Osteoblast (primary cell): ENCODE measurements at regions not wholly inside any gene's neighbourhood (a gene's known extent, or its start where the extent isn't known, plus 50 kb on each side); places are given as distances from the start of the nearest gene placed in this dataset.

Experiments used
- DNase-seq: peaks from one replicate; pipeline ENCODE4 v3.0.0; 2011; ENCODE audit warnings: low spot score, mixed read lengths; ENCODE audit not compliant: insufficient read length; ENCODE audit errors: missing footprints
- H2AFZ ChIP-seq: 2 replicates; pipeline ENCODE4 v1.6.0; 2011; ENCODE audit warnings: mild to moderate bottlenecking, low read length
- H3K27ac ChIP-seq: 2 replicates; pipeline ENCODE4 v1.5.1; 2011; ENCODE audit warnings: mild to moderate bottlenecking, low read depth, low read length, moderate library complexity
- H3K27me3 ChIP-seq: 2 replicates; pipeline ENCODE4 v1.6.0; 2012; ENCODE audit warnings: mild to moderate bottlenecking, control low read depth, inconsistent platforms, low read length, moderate library complexity; ENCODE audit not compliant: insufficient read depth
- H3K36me3 ChIP-seq: 2 replicates; pipeline ENCODE4 v1.5.1; 2011; ENCODE audit warnings: mild to moderate bottlenecking, low read length, control low read depth, moderate library complexity; ENCODE audit not compliant: insufficient read depth
- H3K4me1 ChIP-seq: 2 replicates; pipeline ENCODE4 v1.5.1; 2011; ENCODE audit warnings: mild to moderate bottlenecking, low read length, control low read depth, moderate library complexity; ENCODE audit not compliant: insufficient read depth
- H3K4me2 ChIP-seq: 2 replicates; pipeline ENCODE4 v1.6.0; 2011; ENCODE audit warnings: mild to moderate bottlenecking, low read length; ENCODE audit not compliant: insufficient read depth
- H3K4me3 ChIP-seq: fragments of 200-600 bp; sonication (generic); 3 replicates; pipeline ENCODE4 v1.5.1; 2012; ENCODE audit warnings: mild to moderate bottlenecking, low read length, inconsistent platforms; ENCODE audit not compliant: insufficient read depth
- H3K79me2 ChIP-seq: 2 replicates; pipeline ENCODE4 v1.6.0; 2012; ENCODE audit warnings: mild to moderate bottlenecking, low read length, control low read depth, inconsistent platforms; ENCODE audit not compliant: insufficient read depth
- H3K9me3 ChIP-seq: 2 replicates; pipeline ENCODE4 v1.5.1; 2011; ENCODE audit warnings: low read depth, low read length, control low read depth
- H4K20me1 ChIP-seq: 2 replicates; pipeline ENCODE4 v1.6.0; 2012; ENCODE audit warnings: mild to moderate bottlenecking, low read length, control low read depth; ENCODE audit not compliant: insufficient read depth
- TF ChIP-seq, protein P1 (sequence below): IDR thresholded peaks from 2 replicates; pipeline ENCODE4 v1.5.1; 2011; ENCODE audit warnings: mild to moderate bottlenecking, low read depth, low read length, moderate library complexity; ENCODE audit errors: extremely low read depth

DNA sequence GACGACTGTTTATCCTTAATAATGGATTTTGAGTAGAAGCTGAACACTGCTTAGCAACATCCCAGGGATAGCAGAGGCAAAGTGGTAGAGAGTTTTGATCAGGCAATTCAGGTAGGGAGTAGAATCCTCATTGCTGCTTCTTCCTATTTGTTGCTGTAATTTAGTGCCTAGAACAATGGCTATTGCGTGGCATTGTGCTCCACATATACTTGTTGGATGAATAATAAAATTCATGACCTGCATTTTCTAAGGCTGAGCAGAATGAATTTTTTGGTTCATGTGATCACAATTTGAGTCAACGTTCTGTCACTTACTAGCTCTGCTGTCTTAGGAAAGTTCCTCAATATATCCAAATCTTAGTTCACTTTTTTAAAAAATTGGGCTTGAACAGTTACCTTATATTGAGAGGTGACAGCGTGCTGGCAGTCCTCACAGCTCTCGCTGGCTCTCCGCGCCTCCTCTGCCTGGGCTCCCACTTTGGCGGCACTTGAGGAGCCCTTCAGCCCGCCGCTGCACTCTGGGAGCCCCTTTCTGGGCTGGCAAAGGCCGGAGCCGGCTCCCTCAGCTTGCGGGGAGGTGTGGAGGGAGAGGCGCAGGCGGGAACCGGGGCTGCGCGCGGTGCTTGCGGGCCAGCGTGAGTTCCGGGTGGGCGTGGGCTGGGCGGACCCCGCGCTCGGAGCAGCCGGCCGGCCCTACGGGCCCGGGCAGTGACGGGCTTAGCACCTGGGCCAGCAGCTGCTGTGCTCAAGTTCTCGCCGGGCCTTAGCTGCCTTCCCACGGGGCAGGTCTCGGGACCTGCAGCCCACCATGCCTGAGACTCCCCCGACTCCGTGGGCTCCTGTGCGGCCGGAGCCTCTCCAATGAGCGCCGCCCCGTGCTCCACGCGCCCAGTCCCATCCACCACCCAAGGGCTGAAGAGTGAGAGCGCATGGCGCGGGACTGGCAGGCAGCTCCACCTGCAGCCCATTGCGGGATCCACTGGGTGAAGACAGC, 350.6 kb downstream of the ETS1 start:
- Histone ChIP-seq H3K36me3 (no peaks in the 10 kb centered on the region), H3K79me2 (no peaks in the 10 kb centered on the region), H3K27me3 (no peaks in the 10 kb centered on the region), H4K20me1 (no peaks in the 10 kb centered on the region), H3K4me2 (no peak overlapping the region), H3K4me1 (peaks cover 9% of the 10 kb centered on the region), H3K9me3 (no peaks in the 10 kb centered on the region), H3K4me3 (no peak overlapping the region), H2AFZ (no peak overlapping the region), H3K27ac (no peak overlapping the region)
- TF ChIP-seq, protein P1, sequence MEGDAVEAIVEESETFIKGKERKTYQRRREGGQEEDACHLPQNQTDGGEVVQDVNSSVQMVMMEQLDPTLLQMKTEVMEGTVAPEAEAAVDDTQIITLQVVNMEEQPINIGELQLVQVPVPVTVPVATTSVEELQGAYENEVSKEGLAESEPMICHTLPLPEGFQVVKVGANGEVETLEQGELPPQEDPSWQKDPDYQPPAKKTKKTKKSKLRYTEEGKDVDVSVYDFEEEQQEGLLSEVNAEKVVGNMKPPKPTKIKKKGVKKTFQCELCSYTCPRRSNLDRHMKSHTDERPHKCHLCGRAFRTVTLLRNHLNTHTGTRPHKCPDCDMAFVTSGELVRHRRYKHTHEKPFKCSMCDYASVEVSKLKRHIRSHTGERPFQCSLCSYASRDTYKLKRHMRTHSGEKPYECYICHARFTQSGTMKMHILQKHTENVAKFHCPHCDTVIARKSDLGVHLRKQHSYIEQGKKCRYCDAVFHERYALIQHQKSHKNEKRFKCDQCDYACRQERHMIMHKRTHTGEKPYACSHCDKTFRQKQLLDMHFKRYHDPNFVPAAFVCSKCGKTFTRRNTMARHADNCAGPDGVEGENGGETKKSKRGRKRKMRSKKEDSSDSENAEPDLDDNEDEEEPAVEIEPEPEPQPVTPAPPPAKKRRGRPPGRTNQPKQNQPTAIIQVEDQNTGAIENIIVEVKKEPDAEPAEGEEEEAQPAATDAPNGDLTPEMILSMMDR = no peak
- DNase-seq = no peak

DNA sequence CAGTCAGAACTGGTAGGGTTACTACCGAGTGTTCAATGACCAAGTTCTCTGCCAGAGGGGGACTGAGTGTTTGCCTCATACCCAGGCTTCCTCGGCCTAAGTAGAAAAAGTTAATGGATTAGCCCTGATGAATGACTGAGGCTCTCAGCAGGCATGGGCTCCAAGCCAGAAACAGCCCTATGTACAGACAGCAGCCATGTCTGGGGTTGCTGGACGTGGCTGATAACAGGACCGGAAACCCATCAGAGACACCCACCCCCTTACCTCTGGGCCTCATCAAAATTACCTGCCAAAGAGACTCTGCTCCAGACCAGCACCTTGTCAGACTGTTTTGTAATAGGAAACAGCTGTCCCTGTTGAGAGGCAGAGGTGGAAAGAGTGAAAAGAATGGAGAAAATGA, 351.4 kb downstream of the ETS1 start:
- Histone ChIP-seq H3K27me3 (no peaks in the 10 kb centered on the region), H4K20me1 (no peaks in the 10 kb centered on the region), H3K4me2 (no peak overlapping the region), H3K4me3 (no peak overlapping the region), H3K36me3 (no peaks in the 10 kb centered on the region), H3K4me1 (peaks cover 6% of the 10 kb centered on the region), H3K79me2 (no peaks in the 10 kb centered on the region), H3K27ac (no peak overlapping the region), H2AFZ (no peak overlapping the region), H3K9me3 (no peaks in the 10 kb centered on the region)
- TF ChIP-seq, protein P1 = no peak
- no peak for DNase-seq

DNA sequence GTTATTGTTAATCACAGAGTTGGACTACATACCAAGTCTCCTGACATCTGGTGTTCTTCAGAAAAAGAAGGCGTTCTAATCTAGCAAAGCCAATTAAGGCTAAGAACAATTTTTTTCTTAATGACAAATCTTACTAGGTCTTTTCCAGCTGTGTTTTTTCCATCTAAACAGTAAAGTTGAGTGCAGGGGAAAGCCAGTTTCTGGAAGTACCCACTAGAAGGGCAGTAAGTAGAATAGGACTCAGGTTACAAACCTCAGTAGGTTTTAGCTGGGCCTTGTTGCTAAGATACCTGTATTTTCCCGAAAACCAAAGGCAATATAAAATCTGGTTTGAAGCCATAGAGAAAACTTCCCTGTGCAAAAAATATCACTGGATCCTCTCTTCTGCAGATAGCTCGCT, 351.9 kb downstream of the ETS1 start:
- Histone ChIP-seq H3K79me2 (no peaks in the 10 kb centered on the region), H3K9me3 (no peaks in the 10 kb centered on the region), H4K20me1 (no peaks in the 10 kb centered on the region), H3K27me3 (no peaks in the 10 kb centered on the region), H3K36me3 (no peaks in the 10 kb centered on the region), H3K27ac (no peak overlapping the region), H3K4me2 (no peak overlapping the region), H3K4me1 (peaks cover under 1% of the 10 kb centered on the region), H3K4me3 (no peak overlapping the region), H2AFZ (no peak overlapping the region)
- TF ChIP-seq, protein P1 = no peak
- no peak for DNase-seq

DNA sequence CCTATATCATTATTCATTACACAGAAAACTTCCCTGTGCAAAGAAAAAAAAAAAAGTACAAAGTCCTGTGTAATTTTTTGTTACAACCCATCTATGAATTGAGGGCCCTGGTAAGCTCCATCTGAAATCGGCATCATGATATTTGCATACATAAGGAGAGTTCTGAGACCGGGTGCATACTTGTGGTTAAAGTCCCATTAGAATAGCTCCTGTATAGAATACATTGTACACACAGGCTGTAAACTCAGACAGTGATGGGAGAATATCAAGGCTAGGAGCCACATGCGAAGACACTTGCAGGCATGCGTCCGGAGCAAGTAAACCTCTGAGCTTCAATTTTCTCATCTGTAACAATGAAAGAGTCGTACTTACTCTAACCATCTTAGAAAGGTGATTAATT, 353.2 kb downstream of the ETS1 start:
- H2AFZ ChIP-seq = no peak overlapping the region
- peaks cover 6% of the 10 kb centered on the region for H3K4me1 ChIP-seq
- no peak overlapping the region for H3K4me2 ChIP-seq
- H3K9me3 ChIP-seq = no peaks in the 10 kb centered on the region
- H3K27ac ChIP-seq = no peak overlapping the region
- no peaks in the 10 kb centered on the region for H4K20me1 ChIP-seq
- H3K79me2 ChIP-seq = no peaks in the 10 kb centered on the region
- TF ChIP-seq, protein P1 = no peak
- no peaks in the 10 kb centered on the region for H3K36me3 ChIP-seq
- H3K27me3 ChIP-seq = no peaks in the 10 kb centered on the region
- no peak overlapping the region for H3K4me3 ChIP-seq
- no peak for DNase-seq
